IPS-15b (cell line): ENCODE measurements at regions not wholly inside any gene's neighbourhood (a gene's known extent, or its start where the extent isn't known, plus 50 kb on each side); places are given as distances from the start of the nearest gene placed in this dataset.
"Not testable (repeated sequence)": the region's sequence is repeated elsewhere in the genome, so short reads cannot be mapped to it uniquely, and the experiment has no call there.

Experiments used
- H3K27me3 ChIP-seq: one replicate; pipeline ENCODE4 v1.6.1; 2013; ENCODE audit warnings: low read length; ENCODE audit not compliant: control insufficient read depth, insufficient read depth
- H3K36me3 ChIP-seq: one replicate; pipeline ENCODE4 v1.6.1; 2013; ENCODE audit warnings: low read length; ENCODE audit not compliant: control insufficient read depth, insufficient read depth
- H3K4me1 ChIP-seq: one replicate; pipeline ENCODE4 v1.6.1; 2013; ENCODE audit warnings: mild to moderate bottlenecking, low read length; ENCODE audit not compliant: control insufficient read depth, insufficient read depth
- H3K4me3 ChIP-seq: one replicate; pipeline ENCODE4 v1.5.1; 2013; ENCODE audit warnings: low read depth, low read length
- H3K9ac ChIP-seq: one replicate; pipeline ENCODE4 v1.6.1; 2013; ENCODE audit warnings: low read depth, mild to moderate bottlenecking, low read length
- H3K9me3 ChIP-seq: one replicate; pipeline ENCODE4 v1.6.1; 2013; ENCODE audit warnings: mild to moderate bottlenecking, low read length; ENCODE audit not compliant: control insufficient read depth, insufficient read depth

DNA sequence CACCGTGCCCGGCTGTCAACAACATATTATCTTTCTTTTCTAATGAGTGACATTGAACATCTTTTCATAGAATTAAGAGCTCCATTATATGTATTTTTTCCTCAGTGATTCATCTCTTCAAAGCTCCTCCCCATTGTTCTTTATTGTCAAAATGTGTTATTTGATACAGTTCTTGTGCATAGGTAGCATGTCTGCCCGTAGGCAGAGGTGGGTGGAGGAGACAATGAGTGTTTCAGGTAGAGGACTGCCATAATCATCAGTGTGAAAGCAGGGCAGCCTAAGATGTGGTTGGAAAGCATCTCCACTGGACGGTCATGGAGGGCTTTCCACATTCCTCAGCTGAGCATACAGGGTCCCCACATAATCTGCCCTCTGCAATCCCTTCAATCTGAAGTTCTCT, 452.0 kb upstream of the MCTP2 start:
- H3K9me3 ChIP-seq = no peaks in the 10 kb centered on the region
- H3K4me1 ChIP-seq = no peaks in the 10 kb centered on the region
- no peak overlapping the region for H3K4me3 ChIP-seq
- H3K27me3 ChIP-seq = no peaks in the 10 kb centered on the region
- no peaks in the 10 kb centered on the region for H3K36me3 ChIP-seq
- no peak overlapping the region for H3K9ac ChIP-seq

DNA sequence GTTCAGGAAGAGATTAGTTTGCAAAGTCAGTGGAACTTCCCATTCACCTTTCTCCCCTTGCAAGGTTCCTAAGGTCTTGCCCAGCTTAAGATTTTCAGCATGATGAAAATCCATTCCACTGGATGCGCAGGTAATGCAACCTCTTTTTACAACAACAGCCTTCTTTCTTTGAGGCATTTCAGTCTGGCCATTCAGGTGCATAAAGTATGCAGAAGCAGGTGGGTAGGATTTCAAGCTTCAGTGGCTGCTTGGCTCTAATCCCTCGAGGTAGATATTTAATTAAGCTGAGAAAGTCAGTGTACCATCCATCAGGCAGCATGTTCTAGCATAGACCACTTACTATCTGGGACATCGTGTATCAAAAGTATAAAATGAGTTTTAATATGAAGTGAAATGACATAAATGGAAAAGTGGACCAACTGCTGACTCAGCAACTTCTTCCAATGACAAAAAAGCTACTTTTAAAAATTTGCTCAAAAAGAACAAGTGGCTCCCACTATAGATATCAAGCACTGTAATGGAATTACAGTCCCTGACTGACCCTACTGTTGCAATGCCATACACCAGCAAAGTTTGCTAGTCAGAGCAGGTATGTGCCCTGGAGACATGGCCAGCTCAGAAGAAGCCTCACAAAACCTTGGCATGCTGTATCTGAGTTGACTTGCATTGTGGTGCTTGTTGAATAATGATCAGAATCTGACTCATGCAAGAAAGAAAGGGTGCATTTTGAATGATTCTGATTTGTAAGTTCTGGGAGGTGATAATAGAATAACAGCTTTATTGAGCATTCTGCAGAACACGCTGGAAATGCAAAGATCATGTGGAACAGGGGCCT, 459.9 kb upstream of the MCTP2 start:
- Histone ChIP-seq H3K4me3 (no peak overlapping the region), H3K27me3 (no peaks in the 10 kb centered on the region), H3K4me1 (no peaks in the 10 kb centered on the region), H3K9ac (no peak overlapping the region), H3K36me3 (no peaks in the 10 kb centered on the region), H3K9me3 (no peaks in the 10 kb centered on the region)

DNA sequence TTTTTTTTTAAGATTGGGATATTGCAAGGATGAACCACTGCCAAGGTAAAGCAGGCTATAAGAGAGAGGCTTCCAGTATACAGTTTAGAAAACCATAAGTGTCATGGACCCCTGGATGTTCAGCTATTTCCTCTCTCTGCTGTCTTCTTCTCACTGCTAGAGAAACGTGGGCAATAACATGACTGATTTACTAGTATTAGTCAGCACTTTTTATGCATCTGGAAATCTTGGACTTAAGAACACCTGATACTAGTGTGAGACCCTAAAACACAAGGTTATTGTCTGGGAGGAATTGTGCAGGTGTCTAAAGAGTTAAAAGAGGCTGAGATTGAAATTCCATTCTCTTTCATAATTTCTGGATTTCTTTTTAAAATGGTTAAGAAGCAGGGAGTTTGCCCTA, 460.6 kb upstream of the MCTP2 start:
- H3K4me1 ChIP-seq = no peaks in the 10 kb centered on the region

DNA sequence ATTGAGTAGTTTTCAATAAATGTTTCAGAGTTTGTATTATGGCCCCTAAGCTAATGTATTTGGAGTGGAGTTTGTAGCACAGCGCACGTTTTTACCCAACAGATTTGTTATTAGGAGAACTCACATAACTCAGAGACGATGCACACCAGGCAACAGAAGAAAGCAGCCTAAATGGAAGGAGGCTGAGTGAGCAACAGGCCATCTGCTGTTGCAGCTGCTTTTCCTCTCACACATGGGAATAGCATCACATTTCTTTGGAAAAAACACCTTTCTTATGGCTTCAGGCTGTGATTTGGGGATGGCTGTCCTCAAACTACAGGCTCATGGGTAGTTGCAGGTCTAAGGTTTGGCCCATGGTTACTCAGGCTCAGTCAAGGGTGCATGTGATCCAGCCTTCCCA, 469.3 kb upstream of the MCTP2 start:
- no peak overlapping the region for H3K4me3 ChIP-seq
- H3K36me3 ChIP-seq = no peaks in the 10 kb centered on the region
- H3K9me3 ChIP-seq = no peaks in the 10 kb centered on the region
- no peaks in the 10 kb centered on the region for H3K4me1 ChIP-seq
- H3K27me3 ChIP-seq = no peaks in the 10 kb centered on the region
- no peak overlapping the region for H3K9ac ChIP-seq

More for the DNA sequence above, 460.6 kb upstream of the MCTP2 start:
- Histone ChIP-seq H3K9ac (no peak overlapping the region), H3K4me3 (no peak overlapping the region), H3K36me3 (no peaks in the 10 kb centered on the region), H3K9me3 (no peaks in the 10 kb centered on the region), H3K27me3 (no peaks in the 10 kb centered on the region)

DNA sequence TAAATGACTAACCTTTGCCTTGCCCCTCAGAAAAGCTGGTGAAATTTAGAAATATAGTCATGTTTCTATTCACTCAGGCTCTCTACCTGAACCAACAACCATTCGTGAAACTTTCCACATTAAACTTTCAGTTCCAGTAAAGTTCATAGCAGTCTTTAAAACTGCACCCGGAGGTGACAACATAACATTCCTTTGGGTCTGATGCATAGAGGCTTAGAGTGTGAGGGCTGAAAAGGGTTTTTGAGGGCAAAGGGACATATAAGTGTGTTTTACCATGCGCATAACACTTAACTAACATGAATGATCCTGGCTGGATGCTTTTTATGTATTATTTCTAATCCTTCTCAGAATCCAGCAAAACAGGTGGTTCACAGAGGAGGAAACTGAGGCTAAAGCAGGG, 471.7 kb upstream of the MCTP2 start:
- no peaks in the 10 kb centered on the region for H3K36me3 ChIP-seq
- no peak overlapping the region for H3K4me3 ChIP-seq
- no peaks in the 10 kb centered on the region for H3K27me3 ChIP-seq
- no peaks in the 10 kb centered on the region for H3K4me1 ChIP-seq
- H3K9me3 ChIP-seq = no peaks in the 10 kb centered on the region
- H3K9ac ChIP-seq = no peak overlapping the region

DNA sequence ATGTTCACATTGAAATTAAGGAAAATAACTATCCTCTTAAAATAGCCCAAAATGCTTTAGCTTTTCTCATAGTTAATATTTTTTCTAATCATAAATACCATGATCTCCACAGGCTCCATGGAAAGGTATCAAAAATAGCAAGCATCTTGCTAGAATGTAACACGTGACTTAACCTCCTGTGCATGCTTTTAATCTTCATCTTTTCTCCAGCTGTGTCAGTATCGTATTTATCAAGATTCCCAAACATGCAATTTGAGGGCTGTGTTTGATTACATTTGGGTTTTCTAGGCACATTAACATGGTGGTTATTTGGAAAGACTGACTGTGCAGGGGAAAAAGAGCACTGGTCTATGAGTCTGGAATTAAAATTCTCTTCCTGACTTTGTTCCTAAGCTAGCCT, 472.5 kb upstream of the MCTP2 start:
- Histone ChIP-seq H3K9ac (no peak overlapping the region), H3K27me3 (no peaks in the 10 kb centered on the region), H3K4me3 (no peak overlapping the region), H3K9me3 (no peaks in the 10 kb centered on the region), H3K36me3 (no peaks in the 10 kb centered on the region), H3K4me1 (no peaks in the 10 kb centered on the region)

DNA sequence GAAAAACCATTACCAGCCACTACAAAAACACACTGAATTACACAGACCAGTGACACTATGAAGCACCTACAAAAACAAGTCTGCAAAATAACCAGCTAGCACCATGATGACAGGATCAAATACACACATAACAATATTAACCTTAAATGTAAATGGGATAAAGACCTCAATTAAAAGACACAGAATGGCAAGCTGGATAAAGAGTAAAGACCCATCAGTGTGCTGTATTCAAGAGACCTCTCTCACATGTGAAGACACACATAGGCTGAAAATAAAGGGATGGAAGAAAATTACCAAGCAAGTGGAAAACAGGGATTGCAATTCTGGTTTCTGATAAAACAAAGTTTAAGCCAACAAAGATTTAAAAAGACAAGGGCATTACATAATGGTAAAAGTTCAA, 482.7 kb upstream of the MCTP2 start:
- no peaks in the 10 kb centered on the region for H3K9me3 ChIP-seq
- H3K4me3 ChIP-seq = no peak overlapping the region

DNA sequence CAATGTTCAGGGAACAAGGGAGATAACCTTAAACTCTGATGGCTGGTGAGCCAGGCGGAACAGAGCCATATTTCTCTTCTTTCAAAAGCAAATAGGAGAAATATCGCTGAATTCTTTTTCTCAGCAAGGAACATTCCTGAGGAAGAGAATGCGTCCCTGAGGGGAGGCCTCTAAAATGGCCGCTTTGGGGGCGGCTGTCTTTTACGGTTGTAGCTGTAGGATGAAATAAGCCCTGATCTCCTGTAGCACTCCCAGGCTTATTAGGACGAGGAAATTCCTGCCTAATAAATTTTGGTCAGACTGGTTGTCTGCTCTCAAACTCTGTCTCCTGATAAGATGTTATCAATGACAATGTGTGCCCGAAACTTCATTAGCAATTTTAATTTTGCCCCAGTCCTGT, 496.4 kb upstream of the MCTP2 start:
- not testable (repeated sequence) for H3K9me3 ChIP-seq, H3K4me3 ChIP-seq, H3K27me3 ChIP-seq, H3K9ac ChIP-seq, H3K4me1 ChIP-seq, H3K36me3 ChIP-seq

More for the DNA sequence above, 482.7 kb upstream of the MCTP2 start:
- H3K27me3 ChIP-seq = no peaks in the 10 kb centered on the region
- no peaks in the 10 kb centered on the region for H3K36me3 ChIP-seq
- no peak overlapping the region for H3K9ac ChIP-seq
- H3K4me1 ChIP-seq = no peaks in the 10 kb centered on the region

DNA sequence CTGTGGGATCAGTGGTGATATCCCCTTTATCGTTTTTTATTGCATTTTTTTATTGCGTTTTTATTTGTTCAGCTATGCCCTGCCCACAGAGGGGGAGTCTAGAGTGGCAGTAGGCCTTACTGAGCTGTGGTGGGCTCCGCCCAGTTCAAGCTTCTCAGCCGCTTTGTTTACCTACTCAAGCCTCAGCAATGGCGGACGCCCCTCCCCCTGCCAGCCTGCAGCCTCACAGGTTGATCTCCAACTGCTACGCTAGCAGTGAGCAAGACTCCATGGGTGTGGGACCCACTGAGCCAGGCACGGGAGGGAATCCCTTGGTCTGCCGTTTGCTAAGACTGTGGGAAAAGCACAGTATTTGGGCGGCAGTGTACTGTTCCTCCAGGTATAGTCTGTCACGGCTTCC, 500.6 kb upstream of the MCTP2 start:
- Histone ChIP-seq H3K36me3 (no peaks in the 10 kb centered on the region), H3K9ac (no peak overlapping the region), H3K27me3 (no peaks in the 10 kb centered on the region), H3K9me3 (no peaks in the 10 kb centered on the region), H3K4me1 (peaks cover 2% of the 10 kb centered on the region), H3K4me3 (no peak overlapping the region)

DNA sequence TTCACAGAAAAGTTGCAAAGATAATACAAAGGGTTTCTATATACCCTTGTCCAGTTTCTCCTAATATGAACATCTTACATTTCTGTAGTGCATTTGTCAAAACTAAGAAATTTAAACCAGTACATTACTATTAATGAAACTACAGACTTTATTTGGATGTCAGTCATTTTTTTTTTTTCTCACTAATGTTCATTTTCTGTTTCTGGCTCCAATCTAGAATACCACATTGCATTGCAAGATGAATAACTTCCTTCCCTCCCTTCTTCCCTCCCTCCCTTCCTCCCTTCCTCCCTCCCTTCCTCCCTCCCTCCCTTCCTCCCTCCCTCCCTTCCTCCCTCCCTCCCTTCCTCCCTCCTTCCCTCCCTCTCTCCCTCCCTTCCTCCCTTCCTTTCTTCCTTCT, 509.2 kb upstream of the MCTP2 start:
- Histone ChIP-seq H3K9me3 (no peaks in the 10 kb centered on the region), H3K4me1 (no peaks in the 10 kb centered on the region), H3K27me3 (no peaks in the 10 kb centered on the region), H3K9ac (no peak overlapping the region), H3K36me3 (no peaks in the 10 kb centered on the region), H3K4me3 (no peak overlapping the region)

DNA sequence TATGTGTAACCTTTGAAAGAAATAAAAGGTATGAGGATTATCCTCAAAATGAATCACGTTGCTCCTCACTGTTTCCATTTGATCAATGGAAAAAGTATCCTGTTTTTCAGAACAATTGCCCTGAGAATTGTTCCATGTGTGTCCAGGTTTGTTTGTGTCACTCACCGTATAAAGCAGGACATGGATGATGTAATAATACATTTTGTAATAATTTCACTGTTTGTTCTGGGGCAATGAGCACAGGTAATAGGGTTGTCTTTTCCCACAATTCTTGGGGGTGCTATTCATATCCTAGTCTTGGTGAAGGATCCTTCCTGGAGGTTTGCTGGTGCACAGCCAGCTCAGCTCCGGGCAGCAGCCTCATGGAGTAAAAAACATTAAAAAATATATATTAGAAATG, 510.8 kb upstream of the MCTP2 start:
- no peak overlapping the region for H3K9ac ChIP-seq
- no peak overlapping the region for H3K4me3 ChIP-seq
- H3K36me3 ChIP-seq = no peaks in the 10 kb centered on the region
- no peaks in the 10 kb centered on the region for H3K4me1 ChIP-seq
- H3K9me3 ChIP-seq = no peaks in the 10 kb centered on the region
- H3K27me3 ChIP-seq = no peaks in the 10 kb centered on the region

DNA sequence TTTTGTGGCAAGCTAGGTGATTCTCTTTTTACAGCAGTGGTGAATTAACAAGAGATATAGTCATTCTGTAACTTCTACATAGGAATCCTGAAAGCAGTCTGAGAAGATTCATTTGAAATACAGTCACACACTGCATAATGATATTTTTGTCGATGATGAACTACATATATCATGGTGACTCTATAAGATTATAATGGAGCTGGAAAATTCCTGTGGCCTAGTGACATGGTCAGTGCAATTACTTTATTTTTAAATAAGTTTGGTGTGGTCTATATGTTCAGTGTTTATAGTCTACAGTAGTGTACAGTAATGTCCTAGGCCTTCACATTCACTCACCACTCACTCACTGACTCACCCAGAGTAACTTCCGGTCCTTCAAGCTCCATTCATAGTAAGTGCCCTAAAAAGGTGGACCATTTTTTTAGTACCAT, 511.4 kb upstream of the MCTP2 start:
- Histone ChIP-seq H3K36me3 (no peaks in the 10 kb centered on the region), H3K9me3 (no peaks in the 10 kb centered on the region), H3K4me1 (no peaks in the 10 kb centered on the region), H3K9ac (no peak overlapping the region), H3K27me3 (no peaks in the 10 kb centered on the region), H3K4me3 (no peak overlapping the region)
